Spleen (tissue), 11 donors: ENCODE measurements at regions not wholly inside any gene's neighbourhood (a gene's known extent, or its start where the extent isn't known, plus 50 kb on each side); places are given as distances from the start of the nearest gene placed in this dataset.
"Not testable (repeated sequence)": the region's sequence is repeated elsewhere in the genome, so short reads cannot be mapped to it uniquely, and the experiment has no call there.

Source experiments
- DNase-seq: peaks from one replicate; pipeline ENCODE4 v3.0.0-alpha.2; 2020
- H3K27ac ChIP-seq, 8 donors: fragments of 200-600 bp; sonication (generic) in 7 of 8; 1 replicate in 4 of 8; 2 replicates in 4 of 8; pipeline versions ENCODE4 v1.5.0 to v1.8.0; 2016 to 2021; ENCODE audit warnings: inconsistent platforms in 4 of 8, mild to moderate bottlenecking in 4 of 8, moderate library complexity in 1 of 8
- H3K27me3 ChIP-seq, 7 donors: fragments of 200-600 bp; sonication (generic) in 6 of 7; replicated peaks in 1 of 7; 1 replicate in 4 of 7; 2 replicates in 3 of 7; pipeline versions ENCODE4 v1.5.0 to v1.8.0; 2016 to 2021; ENCODE audit warnings: inconsistent platforms in 3 of 7, mild to moderate bottlenecking in 1 of 7
- H3K36me3 ChIP-seq, 6 donors: fragments of 200-600 bp; sonication (generic) in 5 of 6; 1 replicate in 4 of 6; 2 replicates in 2 of 6; pipeline versions ENCODE4 v1.5.0 to v1.8.0; 2016 to 2021; ENCODE audit warnings: inconsistent platforms in 2 of 6
- H3K4me1 ChIP-seq, 6 donors: fragments of 200-600 bp; sonication (generic) in 5 of 6; 1 replicate in 3 of 6; 2 replicates in 3 of 6; pipeline versions ENCODE4 v1.5.0 to v1.8.0; 2016 to 2021; ENCODE audit warnings: inconsistent platforms in 3 of 6
- H3K4me3 ChIP-seq, 8 donors: fragments of 200-600 bp; sonication (generic) in 7 of 8; 1 replicate in 4 of 8; 2 replicates in 4 of 8; pipeline versions ENCODE4 v1.5.0 to v1.8.0; 2016 to 2021; ENCODE audit warnings: inconsistent platforms in 4 of 8, mild to moderate bottlenecking in 4 of 8, moderate library complexity in 2 of 8
- H3K9me3 ChIP-seq, 8 donors: fragments of 200-600 bp; sonication (generic) in 7 of 8; 1 replicate in 4 of 8; 2 replicates in 4 of 8; pipeline versions ENCODE4 v1.5.0 to v1.8.0; 2016 to 2021; ENCODE audit warnings: inconsistent platforms in 4 of 8
- POLR2A ChIP-seq, 3 donors: fragments of 450-650 bp; IDR thresholded peaks; one replicate each; pipeline ENCODE4 v1.5.1; 2017; ENCODE audit warnings: antibody characterized with exemption in 3 of 3, mild to moderate bottlenecking in 1 of 3
- POLR2AphosphoS5 ChIP-seq, 3 donors: sonication (generic); formaldehyde crosslinking; IDR thresholded peaks; one replicate each; pipeline ENCODE4 v1.5.1; 2017; ENCODE audit warnings: antibody characterized with exemption in 3 of 3
- WGBS, 5 donors: extraction: QIAGEN DNeasy Blood & Tissue Kit in 3 of 5; methylation state at CpG; one replicate each; pipeline versions ENCODE4 v1.1.5 to v1.1.7; 2013 to 2018; 5-methylcytosine and 5-hydroxymethylcytosine counted together
- intact Hi-C: fragments of 100-400 bp; cut with DNase I; formaldehyde crosslinking; loops from one replicate; pipeline ENCODE4 v1.15.0; 2023; ENCODE audit warnings: low total_unique reads
- TF ChIP-seq, protein P1 (sequence below), 11 experiments: fragments of 200-600 bp in 7 of 11; fragments of 450-650 bp in 4 of 11; sonication (generic) in 4 of 11; IDR thresholded peaks in 8 of 11; conservative IDR thresholded peaks in 3 of 11; 1 replicate in 7 of 11; 2 replicates in 4 of 11; pipeline versions ENCODE4 v1.4.0 to v1.8.0; 2016 to 2021; ENCODE audit warnings: antibody characterized with exemption in 11 of 11, inconsistent platforms in 4 of 11, mild to moderate bottlenecking in 1 of 11
- donor health status: healthy with polysubstance abuse.
- donor health status: DM: no; HTN: no; CAD: no; lungs with moderate emphysema.
- donor health status: DM: no; HTN: no; CAD: no.
- donor health status: Bipolar disorder and iron deficiency.
- donor health status: healthy.
- donor health status: DM: no; HTN: no; CAD: no.
- donor health status: DM: yes; HTN: yes; CAD: no.

GRCh38 chr9:134532084-134532483 lies 109.5 kb upstream of the COL5A1 start:
- no peak for DNase-seq

GRCh38 chr9:134532661-134533060 lies 108.9 kb upstream of the COL5A1 start:
- H3K4me3 ChIP-seq, intact Hi-C loops, DNase-seq, H3K27ac ChIP-seq, H3K27me3 ChIP-seq, H3K4me1 ChIP-seq, H3K36me3 ChIP-seq: not testable (repeated sequence)
- H3K9me3 ChIP-seq = peaks cover 0 to 19% (median 11%) of the 10 kb centered on the region in 8 donors
- 90 to 98% (median 94%) methylated on average over 9 of the region's 9 CpGs for WGBS, 5 donors

More at GRCh38 chr9:134532084-134532483, 109.5 kb upstream of the COL5A1 start:
- peaks cover 0 to 9% (median 0%) of the 10 kb centered on the region in 7 donors for H3K27me3 ChIP-seq
- peaks cover 0 to 19% (median 11%) of the 10 kb centered on the region in 8 donors for H3K9me3 ChIP-seq
- 55 to 91% (median 73%) methylated on average over 12 of the region's 12 CpGs for WGBS, 5 donors
- no peaks in the 10 kb centered on the region for H3K36me3 ChIP-seq
- no peak overlapping the region for H3K27ac ChIP-seq
- H3K4me1 ChIP-seq = no peaks in the 10 kb centered on the region
- no peak overlapping the region for H3K4me3 ChIP-seq
- TF ChIP-seq, protein P1, sequence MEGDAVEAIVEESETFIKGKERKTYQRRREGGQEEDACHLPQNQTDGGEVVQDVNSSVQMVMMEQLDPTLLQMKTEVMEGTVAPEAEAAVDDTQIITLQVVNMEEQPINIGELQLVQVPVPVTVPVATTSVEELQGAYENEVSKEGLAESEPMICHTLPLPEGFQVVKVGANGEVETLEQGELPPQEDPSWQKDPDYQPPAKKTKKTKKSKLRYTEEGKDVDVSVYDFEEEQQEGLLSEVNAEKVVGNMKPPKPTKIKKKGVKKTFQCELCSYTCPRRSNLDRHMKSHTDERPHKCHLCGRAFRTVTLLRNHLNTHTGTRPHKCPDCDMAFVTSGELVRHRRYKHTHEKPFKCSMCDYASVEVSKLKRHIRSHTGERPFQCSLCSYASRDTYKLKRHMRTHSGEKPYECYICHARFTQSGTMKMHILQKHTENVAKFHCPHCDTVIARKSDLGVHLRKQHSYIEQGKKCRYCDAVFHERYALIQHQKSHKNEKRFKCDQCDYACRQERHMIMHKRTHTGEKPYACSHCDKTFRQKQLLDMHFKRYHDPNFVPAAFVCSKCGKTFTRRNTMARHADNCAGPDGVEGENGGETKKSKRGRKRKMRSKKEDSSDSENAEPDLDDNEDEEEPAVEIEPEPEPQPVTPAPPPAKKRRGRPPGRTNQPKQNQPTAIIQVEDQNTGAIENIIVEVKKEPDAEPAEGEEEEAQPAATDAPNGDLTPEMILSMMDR (IDR thresholded peaks at IDR 0.05 in 8 of 11, conservative IDR thresholded peaks at IDR 0.05 in 3 of 11) = no peak
- TF ChIP-seq POLR2A (IDR thresholded peaks at IDR 0.05) = no peak
- intact Hi-C loops = no loop called here

DNA sequence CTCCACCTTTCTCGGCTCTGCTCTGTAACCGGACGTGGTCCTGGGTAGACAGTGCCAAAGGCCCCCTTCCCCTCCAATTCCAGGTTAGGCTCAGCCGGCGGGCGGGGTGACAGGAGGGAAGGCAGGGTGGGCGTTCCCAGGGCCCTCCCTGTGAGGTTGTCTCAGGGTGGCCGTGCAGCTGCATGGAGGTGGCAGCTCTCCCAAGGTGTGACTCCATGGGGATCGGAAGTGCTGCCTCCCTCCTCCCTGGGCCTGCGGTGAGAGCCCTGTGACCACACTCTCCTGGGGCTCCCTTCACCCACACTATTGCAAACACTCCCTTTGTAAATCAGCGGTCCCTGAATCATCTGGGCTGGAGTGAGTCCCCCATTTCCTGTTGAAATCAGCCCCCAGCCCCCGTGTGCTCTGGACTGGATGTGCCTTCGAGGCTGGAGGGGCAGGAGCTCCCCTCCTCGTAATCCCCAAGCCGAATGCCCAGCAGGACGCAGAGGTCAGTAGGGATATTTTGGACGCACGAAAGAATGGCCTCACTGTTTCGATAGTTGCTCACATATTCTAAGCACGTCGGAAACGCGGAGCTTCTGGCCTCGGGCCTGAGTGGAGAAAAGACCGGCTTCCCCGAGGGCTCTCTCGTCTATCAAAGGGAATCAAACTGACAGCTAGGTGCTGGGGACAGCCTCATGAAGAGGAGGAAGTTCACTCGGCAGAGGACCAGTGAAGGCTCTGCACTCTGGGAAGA lies 107.6 kb upstream of the COL5A1 start:
- H3K27me3 ChIP-seq = peaks cover 0 to 9% (median 0%) of the 10 kb centered on the region in 7 donors
- intact Hi-C loops = no loop called here
- H3K4me1 ChIP-seq = no peaks in the 10 kb centered on the region
- TF ChIP-seq POLR2A (IDR thresholded peaks at IDR 0.05) (no peak), POLR2AphosphoS5 (IDR thresholded peaks at IDR 0.05) (no peak)
- TF ChIP-seq, protein P1 (IDR thresholded peaks at IDR 0.05 in 8 of 11, conservative IDR thresholded peaks at IDR 0.05 in 3 of 11) = no peak
- H3K9me3 ChIP-seq = peaks cover 0 to 19% (median 11%) of the 10 kb centered on the region in 8 donors
- no peak overlapping the region for H3K4me3 ChIP-seq
- WGBS, 5 donors = 73 to 80% (median 76%) methylated on average over 23 to 28 of the region's 28 CpGs
- H3K27ac ChIP-seq = no peak overlapping the region
- H3K36me3 ChIP-seq = no peaks in the 10 kb centered on the region
- peak; percentile 37 for DNase-seq

DNA sequence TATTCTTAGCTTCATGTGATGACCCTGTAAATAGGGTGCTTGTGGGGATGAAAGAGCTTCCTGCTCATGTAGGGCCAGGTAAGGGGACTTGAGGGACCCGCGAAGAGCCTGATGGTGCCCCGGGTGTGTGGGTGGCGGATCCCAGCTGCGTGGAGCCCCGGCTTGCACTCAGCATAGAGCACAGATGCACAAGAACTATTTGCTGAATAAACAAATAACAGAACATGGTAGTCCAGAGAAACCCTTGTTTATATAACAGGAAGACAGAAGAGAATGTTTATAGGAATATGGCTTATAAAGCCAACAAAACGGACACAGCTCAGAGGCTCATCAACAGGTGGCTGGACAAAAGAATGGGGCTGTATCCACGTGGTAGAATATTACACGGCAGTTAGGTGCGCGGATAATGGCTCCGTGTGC lies 106.9 kb upstream of the COL5A1 start:
- peaks cover 0 to 17% (median 11%) of the 10 kb centered on the region in 8 donors for H3K9me3 ChIP-seq
- H3K36me3 ChIP-seq = no peaks in the 10 kb centered on the region
- H3K27ac ChIP-seq = no peak overlapping the region
- intact Hi-C loops = no loop called here
- peaks cover 0 to 9% (median 0%) of the 10 kb centered on the region in 7 donors for H3K27me3 ChIP-seq
- TF ChIP-seq, protein P1 (IDR thresholded peaks at IDR 0.05 in 8 of 11, conservative IDR thresholded peaks at IDR 0.05 in 3 of 11) = no peak
- no peak for TF ChIP-seq POLR2A (IDR thresholded peaks at IDR 0.05)
- no peak for TF ChIP-seq POLR2AphosphoS5 (IDR thresholded peaks at IDR 0.05)
- H3K4me3 ChIP-seq = no peak overlapping the region
- 80 to 92% (median 86%) methylated on average over 12 of the region's 12 CpGs for WGBS, 5 donors
- peak; percentile 10 for DNase-seq
- no peaks in the 10 kb centered on the region for H3K4me1 ChIP-seq
